ENCODE measurements at regions not wholly inside any gene's neighbourhood (a gene's known extent, or its start where the extent isn't known, plus 50 kb on each side); places are given as distances from the start of the nearest gene placed in this dataset.

- no peak for TF ChIP-seq CTCF (IDR thresholded peaks at IDR 0.05)
- TF ChIP-seq POLR2A (IDR thresholded peaks at IDR 0.05): no peak
Observed at GRCh38 chr5:173385832-173386360, 57.7 kb upstream of the STC2 start.
